GM10248 (cell line): ENCODE measurements at regions not wholly inside any gene's neighbourhood (a gene's known extent, or its start where the extent isn't known, plus 50 kb on each side); places are given as distances from the start of the nearest gene placed in this dataset.

Experiments used
- CTCF ChIA-PET: fragments of 300-600 bp; sonication (Branson Sonifier 250); formaldehyde crosslinking; extraction: SDS; loops from one replicate; lab custom pipeline; 2021; ENCODE audit warnings: antibody characterized with exemption; lab: Yijun Ruan, JAX
- POLR2A ChIA-PET: fragments of 350-650 bp; sonication (Branson Sonifier 250); formaldehyde crosslinking; extraction: SDS; loops from one replicate; lab custom pipeline; 2020; ENCODE audit warnings: antibody characterized with exemption; lab: Yijun Ruan, JAX
- DNase-seq: peaks from one replicate; pipeline ENCODE4 v3.0.0; 2012; ENCODE audit errors: extremely low spot score
- CTCF ChIP-seq: IDR thresholded peaks from 2 replicates; pipeline ENCODE4 v1.5.1; 2012; ENCODE audit warnings: mild to moderate bottlenecking, low read depth; ENCODE audit errors: extremely low read depth, missing control alignments, control extremely low read depth

- TF ChIP-seq CTCF, result no peak
- ChIA-PET CTCF (no interaction called here), POLR2A (no interaction called here)
- DNase-seq, result no peak
These were observed 577.3 kb upstream of the NUDT12 start for GRCh38 chr5:104139840-104140239.

- POLR2A ChIA-PET, result no interaction called here
- no peak for DNase-seq
- CTCF ChIA-PET, result no interaction called here
- TF ChIP-seq CTCF, result no peak
These were observed 567.7 kb upstream of the NUDT12 start for GRCh38 chr5:104130320-104130719.

GRCh38 chr5:104128348-104128747 lies 565.8 kb upstream of the NUDT12 start:
- DNase-seq, result no peak
- no peak for TF ChIP-seq CTCF
- ChIA-PET POLR2A (no interaction called here), CTCF (no interaction called here)

GRCh38 chr5:104126980-104127379 lies 564.4 kb upstream of the NUDT12 start:
- TF ChIP-seq CTCF, result no peak
- no peak for DNase-seq
- POLR2A ChIA-PET, result no interaction called here
- CTCF ChIA-PET, result no interaction called here

- ChIA-PET POLR2A (no interaction called here), CTCF (no interaction called here)
- no peak for TF ChIP-seq CTCF
- DNase-seq, result no peak
These were observed 556.9 kb upstream of the NUDT12 start for GRCh38 chr5:104119529-104119928.

- no peak for TF ChIP-seq CTCF
- POLR2A ChIA-PET, result no interaction called here
- CTCF ChIA-PET, result no interaction called here
- DNase-seq, result no peak
These were observed 549.0 kb upstream of the NUDT12 start for GRCh38 chr5:104111632-104112031.

GRCh38 chr5:104096451-104096850 lies 533.9 kb upstream of the NUDT12 start:
- ChIA-PET POLR2A (no interaction called here), CTCF (no interaction called here)
- no peak for TF ChIP-seq CTCF
- no peak for DNase-seq
